ENCODE measurements at regions not wholly inside any gene's neighbourhood (a gene's known extent, or its start where the extent isn't known, plus 50 kb on each side); places are given as distances from the start of the nearest gene placed in this dataset.
A peak's percentile ranks its signal among the peaks of the same experiment; 100 is the strongest.

- 83% methylated on average over 1 of the region's 3 CpGs; no CpG with 5 or more reads in 1 of the 2 experiments for WGBS, 2 experiments (ENCODE audit: insufficient coverage in 2 of 2)
- no peaks in the 10 kb centered on the region for H3K4me1 ChIP-seq (ENCODE audit: control insufficient read depth, insufficient read depth, low read length, poor library complexity, severe bottlenecking)
- no peaks in the 10 kb centered on the region for H3K36me3 ChIP-seq (ENCODE audit: control insufficient read depth, insufficient read depth, low read length)
- no peaks in the 10 kb centered on the region for H3K9me3 ChIP-seq (ENCODE audit: control insufficient read depth, low read length)
- H3K4me3 ChIP-seq (ENCODE audit: extremely low read depth, insufficient read depth, low read length, poor library complexity, severe bottlenecking) = no peak overlapping the region
- H3K27ac ChIP-seq (ENCODE audit: low read depth, low read length, severe bottlenecking) = no peak overlapping the region
Observed at GRCh38 chr1:218760601-218761570, 412.8 kb upstream of the LYPLAL1 start.

GRCh38 chr1:218763538-218763937 lies 410.1 kb upstream of the LYPLAL1 start:
- H3K36me3 ChIP-seq (ENCODE audit: control insufficient read depth, insufficient read depth, low read length) = no peaks in the 10 kb centered on the region
- no peak overlapping the region for H3K27ac ChIP-seq (ENCODE audit: low read depth, low read length, severe bottlenecking)
- WGBS, 2 experiments (ENCODE audit: insufficient coverage in 2 of 2) = 89% methylated on average over 1 of the region's 2 CpGs; no CpG with 5 or more reads in 1 of the 2 experiments
- no peaks in the 10 kb centered on the region for H3K9me3 ChIP-seq (ENCODE audit: control insufficient read depth, low read length)
- H3K4me1 ChIP-seq (ENCODE audit: control insufficient read depth, insufficient read depth, low read length, poor library complexity, severe bottlenecking) = no peaks in the 10 kb centered on the region
- H3K4me3 ChIP-seq (ENCODE audit: extremely low read depth, insufficient read depth, low read length, poor library complexity, severe bottlenecking) = no peak overlapping the region

GRCh38 chr1:218765753-218766152 lies 407.9 kb upstream of the LYPLAL1 start:
- 93 to 98% methylated on average over 3 of the region's 5 CpGs for WGBS, 2 experiments (ENCODE audit: insufficient coverage in 2 of 2)

GRCh38 chr1:218771931-218772330 lies 401.7 kb upstream of the LYPLAL1 start:
- H3K4me1 ChIP-seq (ENCODE audit: control insufficient read depth, insufficient read depth, low read length, poor library complexity, severe bottlenecking) = peaks cover 4% of the 10 kb centered on the region
- 94 to 100% methylated on average over 1 to 2 of the region's 3 CpGs for WGBS, 2 experiments (ENCODE audit: insufficient coverage in 2 of 2)

More at GRCh38 chr1:218765753-218766152, 407.9 kb upstream of the LYPLAL1 start:
- no peak overlapping the region for H3K27ac ChIP-seq (ENCODE audit: low read depth, low read length, severe bottlenecking)
- no peak overlapping the region for H3K4me3 ChIP-seq (ENCODE audit: extremely low read depth, insufficient read depth, low read length, poor library complexity, severe bottlenecking)
- no peaks in the 10 kb centered on the region for H3K36me3 ChIP-seq (ENCODE audit: control insufficient read depth, insufficient read depth, low read length)
- no peaks in the 10 kb centered on the region for H3K4me1 ChIP-seq (ENCODE audit: control insufficient read depth, insufficient read depth, low read length, poor library complexity, severe bottlenecking)
- H3K9me3 ChIP-seq (ENCODE audit: control insufficient read depth, low read length) = no peaks in the 10 kb centered on the region

GRCh38 chr1:218772575-218772974 lies 401.1 kb upstream of the LYPLAL1 start:
- Histone ChIP-seq H3K9me3 (ENCODE audit: control insufficient read depth, low read length) (no peaks in the 10 kb centered on the region), H3K27ac (ENCODE audit: low read depth, low read length, severe bottlenecking) (no peak overlapping the region), H3K4me3 (ENCODE audit: extremely low read depth, insufficient read depth, low read length, poor library complexity, severe bottlenecking) (no peak overlapping the region), H3K4me1 (ENCODE audit: control insufficient read depth, insufficient read depth, low read length, poor library complexity, severe bottlenecking) (peaks cover 4% of the 10 kb centered on the region), H3K36me3 (ENCODE audit: control insufficient read depth, insufficient read depth, low read length) (no peaks in the 10 kb centered on the region)
- 95% methylated on average over 3 of the region's 6 CpGs; no CpG with 5 or more reads in 1 of the 2 experiments for WGBS, 2 experiments (ENCODE audit: insufficient coverage in 2 of 2)

More at GRCh38 chr1:218771931-218772330, 401.7 kb upstream of the LYPLAL1 start:
- Histone ChIP-seq H3K27ac (ENCODE audit: low read depth, low read length, severe bottlenecking) (no peak overlapping the region), H3K9me3 (ENCODE audit: control insufficient read depth, low read length) (no peaks in the 10 kb centered on the region), H3K36me3 (ENCODE audit: control insufficient read depth, insufficient read depth, low read length) (no peaks in the 10 kb centered on the region), H3K4me3 (ENCODE audit: extremely low read depth, insufficient read depth, low read length, poor library complexity, severe bottlenecking) (no peak overlapping the region)

- no peaks in the 10 kb centered on the region for H3K9me3 ChIP-seq (ENCODE audit: control insufficient read depth, low read length)
- H3K4me1 ChIP-seq (ENCODE audit: control insufficient read depth, insufficient read depth, low read length, poor library complexity, severe bottlenecking) = peaks cover 15% of the 10 kb centered on the region
- peak overlapping the region; percentile 69 for H3K27ac ChIP-seq (ENCODE audit: low read depth, low read length, severe bottlenecking)
- no peak overlapping the region for H3K4me3 ChIP-seq (ENCODE audit: extremely low read depth, insufficient read depth, low read length, poor library complexity, severe bottlenecking)
- WGBS, 2 experiments (ENCODE audit: insufficient coverage in 2 of 2) = 88% methylated on average over 2 of the region's 4 CpGs; no CpG with 5 or more reads in 1 of the 2 experiments
- no peaks in the 10 kb centered on the region for H3K36me3 ChIP-seq (ENCODE audit: control insufficient read depth, insufficient read depth, low read length)
Observed at GRCh38 chr1:218775501-218776021, 398.1 kb upstream of the LYPLAL1 start.

GRCh38 chr1:218778257-218779126 lies 395.2 kb upstream of the LYPLAL1 start:
- H3K4me3 ChIP-seq (ENCODE audit: extremely low read depth, insufficient read depth, low read length, poor library complexity, severe bottlenecking) = no peak overlapping the region
- H3K36me3 ChIP-seq (ENCODE audit: control insufficient read depth, insufficient read depth, low read length) = no peaks in the 10 kb centered on the region
- H3K9me3 ChIP-seq (ENCODE audit: control insufficient read depth, low read length) = no peaks in the 10 kb centered on the region
- 95 to 100% methylated on average over 1 to 2 of the region's 4 CpGs for WGBS, 2 experiments (ENCODE audit: insufficient coverage in 2 of 2)
- no peak overlapping the region for H3K27ac ChIP-seq (ENCODE audit: low read depth, low read length, severe bottlenecking)
- peaks cover 15% of the 10 kb centered on the region for H3K4me1 ChIP-seq (ENCODE audit: control insufficient read depth, insufficient read depth, low read length, poor library complexity, severe bottlenecking)

GRCh38 chr1:218779341-218780100 lies 394.2 kb upstream of the LYPLAL1 start:
- peaks cover 15% of the 10 kb centered on the region for H3K4me1 ChIP-seq (ENCODE audit: control insufficient read depth, insufficient read depth, low read length, poor library complexity, severe bottlenecking)
- H3K36me3 ChIP-seq (ENCODE audit: control insufficient read depth, insufficient read depth, low read length) = no peaks in the 10 kb centered on the region
- H3K27ac ChIP-seq (ENCODE audit: low read depth, low read length, severe bottlenecking) = no peak overlapping the region
- 100% methylated on average over 1 to 2 of the region's 4 CpGs for WGBS, 2 experiments (ENCODE audit: insufficient coverage in 2 of 2)
- no peaks in the 10 kb centered on the region for H3K9me3 ChIP-seq (ENCODE audit: control insufficient read depth, low read length)
- H3K4me3 ChIP-seq (ENCODE audit: extremely low read depth, insufficient read depth, low read length, poor library complexity, severe bottlenecking) = no peak overlapping the region

- Histone ChIP-seq H3K36me3 (ENCODE audit: control insufficient read depth, insufficient read depth, low read length) (no peaks in the 10 kb centered on the region), H3K4me1 (ENCODE audit: control insufficient read depth, insufficient read depth, low read length, poor library complexity, severe bottlenecking) (peaks cover 11% of the 10 kb centered on the region), H3K4me3 (ENCODE audit: extremely low read depth, insufficient read depth, low read length, poor library complexity, severe bottlenecking) (no peak overlapping the region), H3K9me3 (ENCODE audit: control insufficient read depth, low read length) (no peaks in the 10 kb centered on the region), H3K27ac (ENCODE audit: low read depth, low read length, severe bottlenecking) (no peak overlapping the region)
- WGBS, 2 experiments (ENCODE audit: insufficient coverage in 2 of 2) = 82% methylated on average over 2 of the region's 3 CpGs; no CpG with 5 or more reads in 1 of the 2 experiments
Observed at GRCh38 chr1:218783131-218783530, 390.5 kb upstream of the LYPLAL1 start.

- H3K27ac ChIP-seq (ENCODE audit: low read depth, low read length, severe bottlenecking) = no peak overlapping the region
- H3K36me3 ChIP-seq (ENCODE audit: control insufficient read depth, insufficient read depth, low read length) = no peaks in the 10 kb centered on the region
- no peaks in the 10 kb centered on the region for H3K9me3 ChIP-seq (ENCODE audit: control insufficient read depth, low read length)
- peaks cover 9% of the 10 kb centered on the region for H3K4me1 ChIP-seq (ENCODE audit: control insufficient read depth, insufficient read depth, low read length, poor library complexity, severe bottlenecking)
- H3K4me3 ChIP-seq (ENCODE audit: extremely low read depth, insufficient read depth, low read length, poor library complexity, severe bottlenecking) = no peak overlapping the region
- 67 to 70% methylated on average over 2 to 3 of the region's 3 CpGs for WGBS, 2 experiments (ENCODE audit: insufficient coverage in 2 of 2)
Observed at GRCh38 chr1:218783916-218784315, 389.8 kb upstream of the LYPLAL1 start.
